ENCODE measurements at regions not wholly inside any gene's neighbourhood (a gene's known extent, or its start where the extent isn't known, plus 50 kb on each side); places are given as distances from the start of the nearest gene placed in this dataset.

GRCh38 chr2:205925373-205926337, 160.3 kb downstream of the INO80D start (continued):
- TF ChIP-seq ZNF318 (CRISPR knock-in tag; IDR thresholded peaks at IDR 0.05) (no peak), ZNF407 (CRISPR knock-in tag; IDR thresholded peaks at IDR 0.05; ENCODE audit: not compliant biosample characterization) (no peak), ZNF747 (CRISPR knock-in tag; IDR thresholded peaks at IDR 0.05; ENCODE audit: borderline replicate concordance) (no peak), ZNF672 (CRISPR knock-in tag; IDR thresholded peaks at IDR 0.05) (no peak), NFATC3 (CRISPR knock-in tag; IDR thresholded peaks at IDR 0.05) (peak; percentile 83; the same call in 1 of the 2 replicates), SRSF4 (IDR thresholded peaks at IDR 0.05; ENCODE audit: low read depth, low read length, poor library complexity, severe bottlenecking) (peak; percentile 90), ZNF282 (IDR thresholded peaks at IDR 0.05; ENCODE audit: partially characterized antibody) (no peak), ZNF496 (CRISPR knock-in tag; IDR thresholded peaks at IDR 0.05; ENCODE audit: insufficient replicate concordance) (no peak), POGZ (CRISPR knock-in tag; IDR thresholded peaks at IDR 0.05) (no peak), ZNF446 (CRISPR knock-in tag; IDR thresholded peaks at IDR 0.05) (no peak)

Measured in HepG2 (cell line).